Loucy (cell line): ENCODE measurements at regions not wholly inside any gene's neighbourhood (a gene's known extent, or its start where the extent isn't known, plus 50 kb on each side); places are given as distances from the start of the nearest gene placed in this dataset.

ENCODE experiments used
- EZH2phosphoT487 ChIP-seq: fragments of 200-600 bp; IDR thresholded peaks from 2 replicates; pipeline ENCODE4 v1.6.1; 2018; ENCODE audit warnings: antibody characterized with exemption, mild to moderate bottlenecking, moderate library complexity, borderline replicate concordance
- TF ChIP-seq, protein P1 (sequence below): fragments of 200-600 bp; sonication (generic); conservative IDR thresholded peaks from 2 replicates; pipeline ENCODE4 v1.5.1; 2014; ENCODE audit warnings: mild to moderate bottlenecking, antibody characterized with exemption, low read length

DNA sequence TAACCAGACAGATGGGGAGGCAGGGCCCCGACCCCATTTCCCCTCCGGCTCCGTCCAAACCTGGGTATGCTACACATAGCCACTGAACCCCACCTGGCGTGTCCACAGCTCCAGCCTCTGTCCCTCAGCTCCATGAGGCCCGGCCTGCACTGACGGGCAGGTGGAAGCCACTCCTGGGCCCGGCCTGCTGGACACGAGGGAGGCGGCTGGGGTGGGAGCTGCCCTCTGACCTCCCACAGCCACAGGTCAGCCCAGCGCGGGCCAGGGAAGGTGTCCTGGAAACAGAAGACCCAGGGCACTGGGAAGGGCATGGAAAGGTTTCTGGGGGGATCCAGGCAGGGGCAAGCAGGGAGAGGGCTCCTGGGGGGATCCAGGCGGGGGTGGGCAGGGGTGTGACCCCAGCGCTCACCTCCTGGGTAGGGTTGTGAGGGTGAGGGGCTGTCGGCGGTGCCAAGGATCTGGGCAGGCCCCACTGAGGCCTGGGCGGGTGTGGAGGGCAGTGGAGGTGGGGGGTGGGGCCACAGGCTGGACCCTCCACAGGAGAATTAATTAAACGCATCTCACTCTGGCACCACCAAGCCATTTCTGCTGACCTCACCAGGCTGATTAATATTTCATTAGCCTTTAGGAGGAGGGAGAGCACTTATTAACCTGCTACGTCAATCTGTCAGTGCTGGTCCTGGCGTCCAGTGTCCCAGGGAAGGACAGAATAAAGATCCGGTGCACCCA, 108.9 kb downstream of the UNCX start:
- no peak for TF ChIP-seq EZH2phosphoT487
- TF ChIP-seq, protein P1, sequence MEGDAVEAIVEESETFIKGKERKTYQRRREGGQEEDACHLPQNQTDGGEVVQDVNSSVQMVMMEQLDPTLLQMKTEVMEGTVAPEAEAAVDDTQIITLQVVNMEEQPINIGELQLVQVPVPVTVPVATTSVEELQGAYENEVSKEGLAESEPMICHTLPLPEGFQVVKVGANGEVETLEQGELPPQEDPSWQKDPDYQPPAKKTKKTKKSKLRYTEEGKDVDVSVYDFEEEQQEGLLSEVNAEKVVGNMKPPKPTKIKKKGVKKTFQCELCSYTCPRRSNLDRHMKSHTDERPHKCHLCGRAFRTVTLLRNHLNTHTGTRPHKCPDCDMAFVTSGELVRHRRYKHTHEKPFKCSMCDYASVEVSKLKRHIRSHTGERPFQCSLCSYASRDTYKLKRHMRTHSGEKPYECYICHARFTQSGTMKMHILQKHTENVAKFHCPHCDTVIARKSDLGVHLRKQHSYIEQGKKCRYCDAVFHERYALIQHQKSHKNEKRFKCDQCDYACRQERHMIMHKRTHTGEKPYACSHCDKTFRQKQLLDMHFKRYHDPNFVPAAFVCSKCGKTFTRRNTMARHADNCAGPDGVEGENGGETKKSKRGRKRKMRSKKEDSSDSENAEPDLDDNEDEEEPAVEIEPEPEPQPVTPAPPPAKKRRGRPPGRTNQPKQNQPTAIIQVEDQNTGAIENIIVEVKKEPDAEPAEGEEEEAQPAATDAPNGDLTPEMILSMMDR = no peak
